HG02973 (cell line): ENCODE measurements at regions not wholly inside any gene's neighbourhood (a gene's known extent, or its start where the extent isn't known, plus 50 kb on each side); places are given as distances from the start of the nearest gene placed in this dataset.
A peak's percentile ranks its signal among the peaks of the same experiment; 100 is the strongest.
"Not testable (repeated sequence)": the region's sequence is repeated elsewhere in the genome, so short reads cannot be mapped to it uniquely, and the experiment has no call there.

Source experiments
- ATAC-seq: cut with Tn5 transposase; IDR thresholded peaks from one replicate; pipeline ENCODE4 v1.9.1; 2021; ENCODE audit warnings: moderate library complexity; ENCODE audit not compliant: unreplicated experiment

DNA sequence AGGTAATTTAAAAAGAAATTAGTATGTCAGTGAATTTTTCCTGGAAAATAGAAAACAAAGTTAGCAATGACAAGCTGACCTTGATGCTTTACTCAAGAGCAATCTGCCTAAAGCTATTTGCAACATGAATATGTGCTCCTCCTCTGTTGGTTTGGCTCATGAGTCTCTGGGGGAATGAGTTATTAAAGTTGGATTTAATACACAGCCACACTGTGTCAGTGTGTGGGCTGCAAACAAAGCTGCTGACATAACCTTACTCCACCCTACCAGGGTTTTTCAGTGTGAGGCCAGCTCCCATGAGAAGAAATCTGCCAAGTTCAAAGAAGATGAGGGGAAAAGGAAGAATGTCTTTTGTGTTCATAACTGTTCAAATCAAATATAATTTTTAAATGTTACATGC is 280.5 kb downstream of the TLL1 start:
- no peak for ATAC-seq

- no peak for ATAC-seq
These were observed 289.3 kb downstream of the TLL1 start for GRCh38 chr4:166162327-166162726.

- peak; percentile 98 for ATAC-seq
These were observed 292.9 kb downstream of the TLL1 start for GRCh38 chr4:166165829-166166420.

- no peak for ATAC-seq
These were observed 296.1 kb downstream of the TLL1 start for GRCh38 chr4:166169111-166169510.

GRCh38 chr4:166172619-166173018 is 299.6 kb downstream of the TLL1 start:
- ATAC-seq = no peak

- no peak for ATAC-seq
These were observed 301.9 kb downstream of the TLL1 start for GRCh38 chr4:166174717-166175490.

- no peak for ATAC-seq
These were observed 309.1 kb downstream of the TLL1 start for GRCh38 chr4:166182145-166182544.

DNA sequence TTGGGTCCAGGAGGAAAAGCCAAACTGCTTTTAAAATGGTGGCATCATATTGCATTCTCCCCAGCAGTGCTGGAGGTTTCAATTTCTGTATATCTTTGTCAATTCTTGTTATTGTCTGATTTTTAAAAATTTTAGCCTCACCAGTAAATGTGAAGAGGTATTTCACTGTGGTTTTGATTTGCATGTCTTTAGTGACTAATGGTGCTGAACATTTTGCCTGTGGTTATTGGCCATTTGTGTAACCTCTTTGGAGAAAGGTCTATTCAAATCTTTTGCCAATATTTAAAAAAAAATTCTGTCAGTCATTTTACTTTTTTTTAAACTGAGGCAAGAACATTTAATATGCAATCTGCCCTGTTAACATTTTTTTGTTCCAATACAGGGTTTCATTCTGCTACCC is 322.1 kb downstream of the TLL1 start:
- ATAC-seq = no peak

DNA sequence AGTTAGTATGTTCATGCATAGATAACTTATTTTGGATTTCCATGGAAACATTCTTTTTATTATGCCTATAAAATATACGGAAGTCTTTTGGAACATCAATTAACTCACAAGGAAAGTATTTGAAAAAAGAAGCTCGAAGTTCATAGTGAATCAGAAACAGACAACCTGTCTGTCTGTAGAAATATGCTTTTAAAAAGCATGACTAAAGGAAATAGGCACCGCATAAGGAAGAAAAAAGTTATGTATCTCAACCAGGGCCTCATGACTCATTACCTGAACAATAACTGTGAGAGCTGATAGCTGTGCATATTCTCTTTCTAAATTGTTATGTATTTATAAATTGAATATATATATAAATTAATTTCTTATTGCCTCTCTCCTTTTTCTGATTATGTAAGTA is 324.1 kb downstream of the TLL1 start:
- ATAC-seq = no peak

- no peak for ATAC-seq
These were observed 325.0 kb downstream of the TLL1 start for GRCh38 chr4:166198041-166198440.

- ATAC-seq = no peak
These were observed 325.7 kb downstream of the TLL1 start for GRCh38 chr4:166198516-166199310.

DNA sequence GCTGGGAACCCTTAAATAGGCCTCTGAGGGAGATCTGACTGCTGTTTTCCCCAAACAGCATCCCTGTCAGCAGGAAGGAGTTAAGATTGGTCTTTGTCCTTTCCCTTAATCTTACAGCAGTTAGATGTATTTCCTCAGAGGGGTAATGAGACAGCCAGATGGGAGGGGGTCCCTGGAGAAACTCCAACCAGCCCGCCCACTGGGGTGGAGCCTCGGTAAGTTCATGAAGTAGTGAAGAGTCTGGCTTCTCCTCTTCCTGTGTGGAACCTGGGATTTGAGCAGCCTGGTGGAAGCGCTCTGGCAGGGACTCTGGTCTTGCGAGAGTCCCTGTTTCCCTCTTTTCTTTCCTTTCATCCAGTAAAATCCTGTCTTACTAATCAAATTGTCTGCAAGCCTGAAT is 330.0 kb downstream of the TLL1 start:
- no peak for ATAC-seq

- ATAC-seq = not testable (repeated sequence)
These were observed 339.3 kb downstream of the TLL1 start for GRCh38 chr4:166212326-166212725.

DNA sequence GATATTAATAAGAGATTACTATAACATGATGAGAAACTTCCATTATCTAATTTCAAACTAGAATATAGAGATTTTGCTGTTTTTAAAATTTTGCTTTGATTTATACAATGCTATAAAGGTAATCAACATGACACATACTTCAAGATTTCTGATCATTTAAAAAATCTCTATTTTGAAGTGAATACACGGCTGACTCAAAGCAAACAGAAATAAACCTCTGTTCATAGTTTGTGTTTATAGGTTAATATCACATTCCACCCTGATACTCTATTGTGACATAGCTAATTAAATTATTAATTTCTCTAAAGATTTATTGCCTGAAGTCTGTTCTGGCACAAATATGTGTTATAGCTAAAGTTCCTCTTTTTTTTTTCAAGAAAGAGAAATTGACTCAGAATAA is 349.2 kb downstream of the TLL1 start:
- no peak for ATAC-seq

DNA sequence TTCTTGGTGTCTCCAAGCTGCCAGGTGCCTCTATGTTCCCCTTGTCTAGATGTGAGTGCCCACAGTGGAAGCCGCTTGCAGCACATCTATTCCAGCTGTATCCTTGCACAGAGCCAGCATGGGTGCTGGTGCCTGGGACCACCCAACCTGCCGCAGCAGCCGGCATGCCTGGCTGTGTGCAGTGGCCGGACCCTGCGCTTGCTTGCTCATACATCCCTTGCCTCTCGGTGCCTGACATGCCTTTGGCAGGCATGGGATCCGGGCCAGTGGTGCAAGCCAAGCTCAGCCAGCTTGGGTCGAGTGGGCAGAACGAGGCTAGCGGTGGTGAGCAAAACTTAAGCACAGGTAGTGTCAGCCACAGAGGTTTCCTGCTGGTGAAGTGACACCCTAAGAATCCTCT is 355.1 kb downstream of the TLL1 start:
- no peak for ATAC-seq

- ATAC-seq = no peak
These were observed 356.8 kb downstream of the TLL1 start for GRCh38 chr4:166229799-166230198.

DNA sequence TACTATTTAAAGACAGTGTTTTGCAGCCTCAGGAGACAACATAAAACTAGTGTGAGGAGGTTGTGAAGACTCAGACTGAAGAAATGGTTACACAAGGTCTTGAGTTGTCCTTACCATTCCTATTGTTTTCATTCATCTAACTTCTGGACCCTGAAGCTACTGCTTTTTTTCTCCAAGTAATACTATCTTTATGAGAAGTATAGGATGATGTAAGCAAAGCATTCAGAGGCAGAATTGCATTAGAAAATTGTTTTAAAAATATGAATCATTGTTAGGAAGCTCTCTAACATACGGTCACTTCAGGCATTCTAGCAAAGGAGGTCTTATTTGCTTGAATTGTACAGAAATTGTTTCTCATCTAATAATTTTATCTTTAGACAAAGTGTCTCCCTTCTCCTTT is 357.8 kb downstream of the TLL1 start:
- no peak for ATAC-seq

DNA sequence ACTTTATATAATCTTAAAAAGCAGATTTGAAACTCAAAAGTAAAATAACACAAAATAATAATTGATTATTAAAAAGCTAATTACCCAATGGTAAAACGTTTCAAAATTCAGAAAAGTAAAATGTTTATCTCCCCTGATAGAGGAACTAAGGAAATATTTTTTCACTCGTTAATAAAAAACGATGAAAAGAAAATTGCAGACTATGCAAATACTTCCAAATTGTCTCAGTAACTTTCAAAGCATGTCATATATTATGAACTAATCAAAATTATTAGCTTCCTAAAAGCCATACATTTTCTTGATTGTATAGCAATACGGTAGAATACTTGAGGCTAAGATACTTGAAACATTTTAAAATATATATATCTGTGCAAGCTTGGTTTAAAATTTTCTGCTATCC is 366.3 kb downstream of the TLL1 start:
- ATAC-seq = no peak

DNA sequence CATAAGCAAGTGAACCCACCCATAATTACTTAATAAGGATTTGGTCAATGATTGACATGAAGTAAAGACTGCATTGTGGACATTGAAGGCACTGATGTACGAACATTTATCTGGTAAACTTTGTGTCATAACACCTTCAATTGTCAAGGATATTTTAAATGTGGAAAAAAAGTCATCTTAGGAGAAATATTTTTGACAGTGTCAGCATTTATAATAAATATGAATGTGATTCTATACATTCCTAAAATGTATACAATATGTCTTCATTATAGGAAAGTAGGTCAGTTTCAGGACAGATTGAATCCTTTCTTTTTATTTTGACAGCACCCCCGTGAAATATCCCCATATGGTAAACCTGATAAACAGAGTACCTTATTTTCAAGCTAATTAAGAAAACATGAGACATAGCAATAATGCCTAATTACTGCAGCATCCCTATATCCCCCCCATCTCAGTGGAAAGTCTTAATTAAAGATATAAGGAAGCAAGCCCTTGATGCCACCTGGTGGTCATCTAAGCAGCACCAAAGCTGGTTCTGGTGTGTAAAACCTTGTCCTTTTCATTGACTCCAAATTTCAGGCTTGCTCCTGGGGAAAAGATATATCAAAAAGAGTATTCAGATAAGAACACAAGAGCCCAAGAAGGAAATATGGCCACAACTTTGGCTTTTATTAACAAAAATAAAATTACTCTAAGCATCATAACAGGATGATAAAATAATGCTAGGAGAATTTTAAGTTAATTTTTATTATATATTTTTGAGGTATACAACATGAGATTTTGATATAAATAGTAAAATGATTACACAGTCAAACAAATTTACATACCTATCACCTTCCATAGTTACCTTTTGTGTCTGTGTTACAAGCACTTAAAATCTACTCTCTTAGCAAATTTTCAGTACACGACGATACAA is 379.7 kb downstream of the TLL1 start:
- ATAC-seq = no peak

- no peak for ATAC-seq
These were observed 384.2 kb downstream of the TLL1 start for GRCh38 chr4:166257276-166257675.

GRCh38 chr4:166257891-166258290 is 384.9 kb downstream of the TLL1 start:
- ATAC-seq = no peak
